ENCODE measurements at regions not wholly inside any gene's neighbourhood (a gene's known extent, or its start where the extent isn't known, plus 50 kb on each side); places are given as distances from the start of the nearest gene placed in this dataset.

DNA sequence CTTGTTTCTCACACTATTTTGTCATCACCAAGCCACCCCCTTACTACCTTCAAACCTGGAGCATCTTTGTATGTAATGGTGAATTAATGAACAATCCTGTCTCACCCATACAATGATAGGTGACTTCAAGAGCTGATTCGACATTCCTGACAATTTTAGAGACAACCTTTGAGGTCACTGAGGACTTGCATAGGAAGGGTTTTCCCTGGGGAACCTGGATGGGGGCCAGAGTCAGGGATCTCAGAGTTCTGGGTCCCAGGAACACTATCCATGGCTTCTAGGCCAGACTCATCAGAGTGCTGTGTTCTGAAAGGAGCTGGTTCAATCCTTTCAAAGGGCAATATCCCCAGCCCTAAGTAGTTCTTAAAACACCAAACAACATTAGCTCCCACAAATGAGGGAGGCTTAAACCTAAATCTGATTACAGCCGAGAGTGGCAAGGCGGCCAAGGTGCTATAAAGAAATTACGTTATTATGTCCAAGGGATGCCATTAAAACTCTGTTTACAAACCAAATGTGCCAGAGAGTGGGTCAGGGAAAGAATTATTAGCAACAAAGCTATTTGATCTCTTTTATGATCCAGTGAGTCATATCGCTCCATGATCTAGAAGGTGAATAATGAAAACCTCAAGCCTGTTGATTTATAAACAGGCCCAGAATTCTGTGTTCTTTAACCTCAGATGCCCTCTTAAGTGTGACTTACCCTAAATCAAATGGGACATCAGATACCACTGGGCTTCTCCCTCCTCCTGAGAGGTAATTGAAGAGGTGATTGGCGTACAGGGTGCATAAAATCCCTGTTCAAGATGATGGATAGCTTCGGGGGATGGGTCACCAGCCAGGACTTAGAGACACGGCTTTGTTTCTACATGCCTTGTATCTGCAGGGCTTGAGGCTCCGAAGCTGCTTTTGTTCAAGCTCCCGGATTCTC, 230.2 kb upstream of the TBX3 start:
- no peaks in the 10 kb centered on the region for H3K36me3 Mint-ChIP-seq
- H3K9me3 Mint-ChIP-seq (ENCODE audit: low read depth) = peaks cover 4% of the 10 kb centered on the region
- no peak overlapping the region for H3K4me3 Mint-ChIP-seq
- no peaks in the 10 kb centered on the region for H3K4me1 Mint-ChIP-seq
- no peak for DNase-seq
- no peaks in the 10 kb centered on the region for H3K27me3 Mint-ChIP-seq
- CTCF ChIA-PET = no interaction called here
- no peak overlapping the region for H3K27ac Mint-ChIP-seq
- no peak for ATAC-seq

DNA sequence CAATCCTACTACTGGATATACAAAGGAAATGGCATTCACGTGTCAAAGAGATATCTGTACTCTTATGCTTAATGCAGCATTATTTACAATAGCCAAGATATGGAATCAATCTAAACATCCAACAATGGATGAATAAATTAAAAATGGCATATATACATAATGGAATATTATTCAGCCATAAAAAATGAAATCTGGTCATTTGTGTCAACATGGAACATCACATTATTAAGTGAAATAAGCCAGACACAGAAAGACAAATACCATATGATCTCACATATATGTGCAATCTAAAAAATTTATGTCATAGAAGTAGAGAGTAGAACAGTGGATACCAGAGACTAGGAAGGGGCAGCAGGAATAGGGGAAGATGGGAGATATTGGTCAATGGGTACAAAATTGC, 228.8 kb upstream of the TBX3 start:
- H3K4me3 Mint-ChIP-seq = no peak overlapping the region
- no peak overlapping the region for H3K27ac Mint-ChIP-seq
- H3K27me3 Mint-ChIP-seq = no peaks in the 10 kb centered on the region
- H3K9me3 Mint-ChIP-seq (ENCODE audit: low read depth) = peaks cover 6% of the 10 kb centered on the region
- CTCF ChIA-PET = no interaction called here
- H3K4me1 Mint-ChIP-seq = no peaks in the 10 kb centered on the region
- H3K36me3 Mint-ChIP-seq = no peaks in the 10 kb centered on the region
- DNase-seq (no peak), ATAC-seq (no peak)

DNA sequence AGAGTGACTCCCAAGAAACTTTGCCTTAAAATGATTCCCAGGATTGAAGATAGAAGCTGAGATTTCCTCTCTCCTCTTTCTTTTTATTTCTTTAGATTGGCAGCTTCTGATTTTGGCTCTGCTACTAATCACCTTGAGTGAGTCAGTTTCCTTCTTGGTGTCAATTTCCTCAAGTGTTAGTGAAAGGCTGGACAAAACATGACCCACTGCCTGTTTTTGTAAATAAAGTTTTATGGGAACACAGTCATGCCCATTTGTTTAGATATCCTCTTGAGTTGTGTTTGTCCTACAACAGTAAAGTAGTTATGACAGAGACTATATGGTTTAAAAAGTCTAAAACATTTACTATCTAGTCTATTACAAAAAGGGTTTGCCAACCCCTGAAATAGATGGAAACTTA, 227.2 kb upstream of the TBX3 start:
- no peaks in the 10 kb centered on the region for H3K27me3 Mint-ChIP-seq
- DNase-seq = no peak
- ATAC-seq = no peak
- no peak overlapping the region for H3K4me3 Mint-ChIP-seq
- no peaks in the 10 kb centered on the region for H3K4me1 Mint-ChIP-seq
- CTCF ChIA-PET = no interaction called here
- H3K9me3 Mint-ChIP-seq (ENCODE audit: low read depth) = peaks cover 6% of the 10 kb centered on the region
- no peaks in the 10 kb centered on the region for H3K36me3 Mint-ChIP-seq
- H3K27ac Mint-ChIP-seq = no peak overlapping the region

DNA sequence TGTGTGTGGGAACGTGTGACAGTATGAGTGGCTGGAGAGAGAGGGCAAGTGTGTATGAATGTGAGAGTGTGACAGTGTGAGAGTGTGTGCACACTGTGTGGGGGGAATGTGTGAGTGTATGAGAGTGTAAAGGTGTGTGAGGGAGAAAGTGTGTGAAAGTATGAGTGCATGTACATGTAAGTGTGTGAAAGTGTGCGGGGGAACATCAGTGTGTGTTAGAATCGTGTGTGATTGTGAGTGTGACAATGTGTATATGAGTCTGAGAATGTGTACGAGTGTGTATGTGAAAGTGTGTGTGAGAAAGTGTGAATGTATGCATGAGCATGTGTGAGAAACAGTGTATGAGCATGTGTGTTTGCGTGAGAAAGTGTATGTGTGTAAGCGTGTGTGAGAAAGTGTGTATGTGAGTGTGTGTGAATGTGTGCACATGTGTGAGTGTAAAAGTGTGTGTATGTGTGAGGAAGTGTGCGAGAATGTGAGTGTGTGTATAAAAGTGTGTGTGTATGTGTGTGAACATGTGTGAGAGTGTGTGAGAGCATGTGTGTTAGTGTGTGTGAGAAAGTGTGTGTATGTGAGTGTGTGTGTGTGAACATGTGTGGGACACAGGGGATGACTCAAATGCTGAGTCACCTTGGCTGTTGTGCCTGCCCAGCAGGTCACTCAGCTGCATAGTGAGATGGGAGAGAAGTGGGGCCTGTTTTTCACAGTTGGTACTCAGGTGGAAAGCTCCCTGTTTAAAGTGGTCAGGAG, 220.5 kb upstream of the TBX3 start:
- H3K27me3 Mint-ChIP-seq = no peaks in the 10 kb centered on the region
- ATAC-seq (no peak), DNase-seq (no peak)
- H3K4me3 Mint-ChIP-seq = no peak overlapping the region
- CTCF ChIA-PET = no interaction called here
- H3K4me1 Mint-ChIP-seq = no peaks in the 10 kb centered on the region
- H3K9me3 Mint-ChIP-seq (ENCODE audit: low read depth) = peaks cover 4% of the 10 kb centered on the region
- no peak overlapping the region for H3K27ac Mint-ChIP-seq
- H3K36me3 Mint-ChIP-seq = no peaks in the 10 kb centered on the region

DNA sequence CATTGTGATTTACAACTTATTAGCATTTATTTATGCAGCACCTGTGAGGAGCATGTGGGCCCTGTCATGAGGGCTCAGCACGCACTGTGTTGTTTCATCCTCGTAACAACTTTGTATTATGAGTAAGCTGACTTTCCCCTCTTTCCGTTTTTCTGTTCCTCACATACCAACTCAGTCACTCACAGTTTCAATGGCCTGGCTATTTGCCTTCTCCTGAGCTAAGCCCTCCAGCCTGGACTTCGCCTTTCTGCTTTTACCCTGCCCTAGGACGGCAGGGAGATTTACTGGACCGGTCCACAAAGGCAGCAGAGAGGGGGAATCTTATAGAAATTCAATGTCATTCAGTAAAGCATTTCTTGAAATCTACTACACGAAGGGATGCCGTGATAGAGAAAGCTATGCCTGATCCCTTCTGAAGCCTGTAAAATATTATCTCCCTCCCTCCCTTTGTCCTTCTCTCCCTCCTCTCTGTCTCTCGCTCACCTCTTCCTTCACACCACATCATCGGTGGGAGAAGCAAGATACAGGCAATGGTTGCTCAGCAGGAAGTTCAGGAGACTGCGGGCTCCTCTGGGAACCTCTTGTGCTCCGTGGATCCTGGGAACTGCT, 219.2 kb upstream of the TBX3 start:
- peaks cover 9% of the 10 kb centered on the region for H3K9me3 Mint-ChIP-seq (ENCODE audit: low read depth)
- ATAC-seq (no peak), DNase-seq (no peak)
- no peaks in the 10 kb centered on the region for H3K27me3 Mint-ChIP-seq
- no peak overlapping the region for H3K4me3 Mint-ChIP-seq
- H3K27ac Mint-ChIP-seq = no peak overlapping the region
- H3K4me1 Mint-ChIP-seq = no peaks in the 10 kb centered on the region
- H3K36me3 Mint-ChIP-seq = no peaks in the 10 kb centered on the region
- CTCF ChIA-PET = no interaction called here

DNA sequence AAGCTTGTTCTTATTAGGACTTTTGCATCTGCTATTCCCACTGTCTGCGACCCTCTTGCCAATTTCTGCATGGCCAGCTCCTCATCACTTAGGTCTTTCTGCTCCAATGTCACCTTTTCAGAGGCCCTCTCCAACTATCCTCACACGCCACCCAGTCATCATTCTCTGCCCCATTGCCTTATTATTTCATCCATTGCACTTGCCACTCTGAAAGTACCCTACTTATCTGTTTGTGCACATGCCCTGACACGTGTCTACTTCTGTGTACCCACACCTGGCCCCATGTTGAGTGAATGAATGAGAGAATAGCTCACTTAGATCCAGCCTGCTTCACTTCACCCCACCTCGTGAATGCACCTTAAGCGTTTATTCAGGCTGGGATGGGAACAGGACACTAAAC, 218.7 kb upstream of the TBX3 start:
- H3K27me3 Mint-ChIP-seq = no peaks in the 10 kb centered on the region
- H3K9me3 Mint-ChIP-seq (ENCODE audit: low read depth) = peaks cover 7% of the 10 kb centered on the region
- DNase-seq (no peak), ATAC-seq (no peak)
- no peak overlapping the region for H3K4me3 Mint-ChIP-seq
- CTCF ChIA-PET = no interaction called here
- H3K4me1 Mint-ChIP-seq = no peaks in the 10 kb centered on the region
- no peak overlapping the region for H3K27ac Mint-ChIP-seq
- no peaks in the 10 kb centered on the region for H3K36me3 Mint-ChIP-seq

DNA sequence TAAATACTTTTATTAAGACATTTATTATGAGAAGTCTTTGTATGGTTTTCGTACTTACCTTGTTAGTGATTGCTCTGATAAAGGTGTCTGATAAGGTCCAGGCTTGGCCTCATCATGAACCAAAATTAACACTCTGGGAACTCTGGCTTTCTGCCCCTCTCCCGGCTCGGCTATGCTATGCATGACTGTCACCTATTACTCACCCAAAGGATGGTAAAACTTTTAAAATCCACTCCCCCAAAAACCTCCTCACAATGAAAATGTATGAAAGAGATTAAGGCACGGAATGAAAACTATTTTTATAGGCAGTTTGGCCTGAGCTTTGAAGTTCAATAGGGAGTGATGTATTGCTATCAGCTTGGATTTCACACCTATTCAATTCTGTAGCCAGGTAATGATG, 217.3 kb upstream of the TBX3 start:
- Mint-ChIP-seq H3K9me3 (ENCODE audit: low read depth) (peaks cover 7% of the 10 kb centered on the region), H3K4me3 (no peak overlapping the region), H3K36me3 (no peaks in the 10 kb centered on the region), H3K27ac (no peak overlapping the region), H3K4me1 (no peaks in the 10 kb centered on the region), H3K27me3 (no peaks in the 10 kb centered on the region)
- DNase-seq = no peak
- no peak for ATAC-seq
- CTCF ChIA-PET = no interaction called here

DNA sequence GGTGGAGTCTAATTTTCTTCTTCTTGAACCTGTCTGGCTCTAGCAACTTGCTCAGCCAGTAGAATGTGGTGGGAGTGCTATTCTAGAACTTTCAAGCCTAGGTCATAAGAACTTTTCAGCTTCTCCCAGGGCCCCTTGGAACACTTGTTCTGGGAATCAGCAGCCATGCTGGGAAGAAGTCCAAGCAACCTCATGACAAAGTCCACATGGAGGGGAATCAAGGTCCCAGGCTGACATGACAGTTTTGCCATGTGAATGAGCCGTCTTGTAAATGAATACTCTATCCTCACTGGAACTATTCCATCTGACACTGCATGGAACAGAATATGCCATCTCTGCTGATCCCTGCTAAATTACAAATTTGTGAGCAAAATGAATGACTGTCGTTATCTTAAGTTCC, 214.2 kb upstream of the TBX3 start:
- Mint-ChIP-seq H3K27me3 (no peaks in the 10 kb centered on the region), H3K4me1 (no peaks in the 10 kb centered on the region), H3K9me3 (ENCODE audit: low read depth) (peaks cover 7% of the 10 kb centered on the region), H3K4me3 (no peak overlapping the region), H3K36me3 (no peaks in the 10 kb centered on the region), H3K27ac (no peak overlapping the region)
- DNase-seq = no peak
- CTCF ChIA-PET = no interaction called here
- no peak for ATAC-seq

DNA sequence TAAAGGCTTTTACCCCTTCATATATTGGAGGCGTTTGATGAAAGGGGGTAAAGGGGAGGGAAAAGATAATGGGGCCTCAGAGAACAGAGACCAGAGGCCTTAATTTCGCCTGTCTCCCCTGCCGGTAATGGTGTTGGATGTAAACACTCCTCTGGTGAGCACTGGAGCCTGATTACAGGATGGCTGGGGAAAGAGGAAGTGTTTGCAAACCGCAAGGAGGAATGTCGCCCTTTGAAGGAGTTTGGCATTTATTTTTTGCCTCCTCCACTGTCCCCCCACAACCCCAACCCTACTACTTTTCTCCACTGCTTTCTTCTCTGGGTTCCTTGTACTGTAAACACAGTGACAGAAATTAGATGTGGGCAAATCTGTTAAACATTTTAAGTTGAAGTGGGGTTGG, 211.9 kb upstream of the TBX3 start:
- ATAC-seq (no peak), DNase-seq (no peak)
- CTCF ChIA-PET = no interaction called here
- no peaks in the 10 kb centered on the region for H3K4me1 Mint-ChIP-seq
- H3K27ac Mint-ChIP-seq = no peak overlapping the region
- no peaks in the 10 kb centered on the region for H3K27me3 Mint-ChIP-seq
- no peak overlapping the region for H3K4me3 Mint-ChIP-seq
- no peaks in the 10 kb centered on the region for H3K36me3 Mint-ChIP-seq
- H3K9me3 Mint-ChIP-seq (ENCODE audit: low read depth) = peaks cover 7% of the 10 kb centered on the region

DNA sequence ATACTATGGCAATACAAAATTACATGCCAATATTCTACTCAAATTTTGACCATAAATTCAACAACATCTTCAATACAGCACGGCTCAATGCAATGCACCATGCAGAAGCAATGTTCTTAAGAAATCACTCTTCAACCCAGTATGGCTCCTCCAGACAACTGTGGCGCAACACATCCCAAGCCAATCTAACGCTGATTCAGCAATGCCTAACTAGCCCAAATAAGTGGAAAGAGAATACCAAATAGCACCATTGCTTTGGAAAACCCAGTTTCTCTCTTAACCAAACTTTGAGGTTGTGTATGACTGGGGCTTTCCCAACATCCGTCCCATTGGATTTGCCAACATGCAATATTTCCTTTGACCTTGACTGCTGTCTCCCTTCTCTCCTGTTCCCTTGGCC, 211.1 kb upstream of the TBX3 start:
- Mint-ChIP-seq H3K36me3 (no peaks in the 10 kb centered on the region), H3K9me3 (ENCODE audit: low read depth) (peaks cover 5% of the 10 kb centered on the region), H3K4me1 (no peaks in the 10 kb centered on the region), H3K27ac (no peak overlapping the region), H3K27me3 (no peaks in the 10 kb centered on the region), H3K4me3 (no peak overlapping the region)
- DNase-seq = no peak
- CTCF ChIA-PET = no interaction called here
- ATAC-seq = no peak

DNA sequence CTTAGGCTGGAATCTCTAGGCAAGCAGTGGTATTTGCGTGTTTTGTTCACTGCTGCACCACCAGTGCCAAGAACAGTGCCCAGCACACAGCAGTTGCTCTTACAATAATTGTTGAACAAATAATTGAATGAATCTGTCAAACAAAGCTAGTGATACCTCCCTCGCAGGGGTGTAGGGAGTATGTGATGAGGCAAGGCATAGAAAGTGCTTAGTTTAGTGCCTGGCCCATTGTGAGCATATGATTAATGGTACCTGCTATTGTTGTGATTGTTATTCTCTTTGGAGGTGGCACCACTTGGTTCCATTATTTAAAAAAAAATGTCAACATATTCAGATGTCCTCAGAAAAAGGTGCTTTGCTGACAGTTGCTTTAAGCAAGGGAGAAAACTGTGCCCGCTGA, 210.1 kb upstream of the TBX3 start:
- no peak for ATAC-seq
- no peak for DNase-seq
- H3K4me3 Mint-ChIP-seq = no peak overlapping the region
- no peaks in the 10 kb centered on the region for H3K36me3 Mint-ChIP-seq
- CTCF ChIA-PET = no interaction called here
- H3K9me3 Mint-ChIP-seq (ENCODE audit: low read depth) = peaks cover 5% of the 10 kb centered on the region
- H3K27me3 Mint-ChIP-seq = no peaks in the 10 kb centered on the region
- no peaks in the 10 kb centered on the region for H3K4me1 Mint-ChIP-seq
- no peak overlapping the region for H3K27ac Mint-ChIP-seq

DNA sequence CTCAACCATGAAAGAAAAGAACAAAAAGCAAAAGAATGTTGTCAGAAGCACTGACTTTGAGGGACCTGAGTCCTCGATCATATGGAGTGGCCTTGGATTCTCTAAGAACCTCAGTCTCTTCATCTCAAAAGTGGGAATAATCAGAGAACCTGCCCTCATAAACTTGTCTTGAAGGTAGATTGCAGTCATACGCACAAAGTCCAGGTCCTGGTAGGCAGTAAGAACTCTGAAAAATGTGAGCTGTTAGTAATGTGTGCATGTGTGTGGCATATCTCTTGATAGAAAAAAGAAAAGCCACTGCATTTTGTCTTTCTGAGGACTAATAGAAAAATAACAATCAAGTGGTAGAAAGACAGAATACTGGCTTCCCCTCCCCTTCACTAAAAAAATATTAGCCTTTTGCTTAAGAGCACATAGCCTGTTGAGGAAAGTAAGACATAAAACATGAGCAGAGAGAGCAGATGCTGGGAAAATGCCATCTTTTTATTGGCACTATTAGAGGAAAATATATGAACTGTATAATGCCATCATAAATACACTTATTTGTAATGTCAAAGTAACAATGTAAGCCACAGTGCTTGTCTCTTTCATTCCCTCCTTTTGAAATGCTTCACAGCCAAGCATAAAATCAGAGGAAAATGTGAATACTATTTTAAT, 205.1 kb upstream of the TBX3 start:
- Mint-ChIP-seq H3K27ac (no peak overlapping the region), H3K27me3 (no peaks in the 10 kb centered on the region), H3K9me3 (ENCODE audit: low read depth) (peaks cover 2% of the 10 kb centered on the region), H3K36me3 (no peaks in the 10 kb centered on the region), H3K4me3 (no peak overlapping the region), H3K4me1 (no peaks in the 10 kb centered on the region)
- CTCF ChIA-PET = no interaction called here
- ATAC-seq (no peak), DNase-seq (no peak)

DNA sequence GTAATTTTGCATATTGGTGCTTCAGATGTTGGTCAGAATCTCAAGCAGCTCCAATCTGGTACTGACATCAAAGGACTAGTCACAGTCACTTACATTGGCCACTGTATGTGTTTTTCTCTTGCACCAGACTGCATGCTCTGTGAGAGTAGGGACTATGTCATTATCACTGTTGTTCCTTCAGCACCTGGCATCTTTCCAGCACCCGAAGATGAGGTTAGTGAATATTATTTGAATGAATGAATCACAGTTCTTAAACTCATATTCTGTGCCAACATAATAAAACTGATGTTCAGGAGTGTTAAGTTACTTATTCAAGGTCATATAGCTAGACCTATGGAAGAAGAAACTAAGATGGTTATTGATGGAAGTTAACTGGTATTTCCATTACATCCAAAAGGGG, 204.5 kb upstream of the TBX3 start:
- H3K27me3 Mint-ChIP-seq = no peaks in the 10 kb centered on the region
- ATAC-seq = no peak

More for the DNA sequence above, 204.5 kb upstream of the TBX3 start:
- DNase-seq = no peak
- H3K4me1 Mint-ChIP-seq = no peaks in the 10 kb centered on the region
- peaks cover 2% of the 10 kb centered on the region for H3K9me3 Mint-ChIP-seq (ENCODE audit: low read depth)
- no peak overlapping the region for H3K27ac Mint-ChIP-seq
- no peaks in the 10 kb centered on the region for H3K36me3 Mint-ChIP-seq
- CTCF ChIA-PET = no interaction called here
- H3K4me3 Mint-ChIP-seq = no peak overlapping the region

All from activated CD8-positive, alpha-beta memory T cell treated with anti-CD3 and anti-CD28 coated beads, Interleukin-2, amount 10 ng/mL, durations not matched to agents 7 days and 5 days (primary cell).